ENCODE measurements at regions not wholly inside any gene's neighbourhood (a gene's known extent, or its start where the extent isn't known, plus 50 kb on each side); places are given as distances from the start of the nearest gene placed in this dataset.

DNA sequence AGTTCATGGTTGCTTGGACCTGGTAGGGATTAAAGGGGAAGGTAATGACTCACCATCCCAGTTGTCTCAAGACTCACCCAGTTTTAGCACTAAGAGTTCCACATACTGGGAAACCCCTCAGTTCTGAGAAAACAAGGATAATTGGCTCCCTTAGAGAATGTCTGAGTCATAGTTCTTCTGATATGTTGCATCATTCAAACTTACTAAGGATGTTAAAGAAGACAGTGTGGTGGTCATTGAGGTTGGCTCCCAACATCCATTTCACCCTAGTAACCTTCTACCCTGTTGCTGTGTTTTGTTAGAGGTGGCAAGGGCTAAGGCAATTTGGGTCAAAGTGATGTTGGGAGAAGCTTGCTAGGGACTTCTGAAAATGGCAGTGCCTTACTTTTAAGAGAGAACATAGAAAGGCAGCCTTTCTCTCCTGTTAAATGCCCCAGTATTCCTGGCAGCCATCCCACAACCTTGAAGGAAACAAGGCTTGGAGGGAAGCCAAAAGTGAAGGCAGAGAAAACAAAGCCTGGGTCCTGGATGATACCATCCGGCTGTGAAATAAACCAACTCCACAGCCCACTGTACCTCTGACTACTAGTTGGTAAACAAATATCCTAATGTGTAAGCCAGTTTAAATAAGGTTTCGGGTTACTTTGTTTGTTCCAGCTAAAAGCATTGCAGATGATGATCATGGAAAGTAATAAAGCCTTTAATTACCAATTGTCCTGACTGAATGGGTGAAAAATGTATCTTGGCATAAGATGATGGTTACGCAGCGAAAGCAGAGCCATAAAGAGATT lies 80.4 kb upstream of the ADAMTSL1 start:
- no peak for TF ChIP-seq CTCF (IDR thresholded peaks at IDR 0.05)
- no peak for TF ChIP-seq POLR2A (IDR thresholded peaks at IDR 0.05)
